Gastrocnemius medialis (tissue), 4 donors: ENCODE measurements at regions not wholly inside any gene's neighbourhood (a gene's known extent, or its start where the extent isn't known, plus 50 kb on each side); places are given as distances from the start of the nearest gene placed in this dataset.

Experiments used
- CTCF ChIP-seq, 5 experiments: fragments of 450-650 bp in 3 of 5; fragments of 200-600 bp in 2 of 5; sonication (generic) in 2 of 5; IDR thresholded peaks in 4 of 5; conservative IDR thresholded peaks in 1 of 5; 1 replicate in 4 of 5; 2 replicates in 1 of 5; pipeline ENCODE4 v1.5.1; 2016 to 2019; ENCODE audit warnings: antibody characterized with exemption in 5 of 5, mild to moderate bottlenecking in 3 of 5, moderate library complexity in 3 of 5
- POLR2A ChIP-seq, 2 donors: fragments of 450-650 bp; IDR thresholded peaks; one replicate each; pipeline ENCODE4 v1.6.1; 2017; ENCODE audit warnings: antibody characterized with exemption in 2 of 2, mild to moderate bottlenecking in 2 of 2, moderate library complexity in 2 of 2

- TF ChIP-seq POLR2A (IDR thresholded peaks at IDR 0.05) = no peak
- TF ChIP-seq CTCF (IDR thresholded peaks at IDR 0.05 in 4 of 5, conservative IDR thresholded peaks at IDR 0.05 in 1 of 5) = no peak
Observed at GRCh38 chr3:168585544-168585943, 489.8 kb upstream of the GOLIM4 start.
